OCI-LY3 (cell line): ENCODE measurements at regions not wholly inside any gene's neighbourhood (a gene's known extent, or its start where the extent isn't known, plus 50 kb on each side); places are given as distances from the start of the nearest gene placed in this dataset.

Source experiments
- EZH2phosphoT487 ChIP-seq: fragments of 200-600 bp; shearing (Covaris generic); IDR thresholded peaks from 2 replicates; pipeline ENCODE4 v1.6.1; 2018; ENCODE audit warnings: antibody characterized with exemption, mixed run types, low read depth
- TF ChIP-seq, protein P1 (sequence below): fragments of 200-600, 300-600 bp; sonication (generic); IDR thresholded peaks from 2 replicates; pipeline ENCODE4 v1.5.1; 2014; ENCODE audit warnings: antibody characterized with exemption, low read length, low read depth

DNA sequence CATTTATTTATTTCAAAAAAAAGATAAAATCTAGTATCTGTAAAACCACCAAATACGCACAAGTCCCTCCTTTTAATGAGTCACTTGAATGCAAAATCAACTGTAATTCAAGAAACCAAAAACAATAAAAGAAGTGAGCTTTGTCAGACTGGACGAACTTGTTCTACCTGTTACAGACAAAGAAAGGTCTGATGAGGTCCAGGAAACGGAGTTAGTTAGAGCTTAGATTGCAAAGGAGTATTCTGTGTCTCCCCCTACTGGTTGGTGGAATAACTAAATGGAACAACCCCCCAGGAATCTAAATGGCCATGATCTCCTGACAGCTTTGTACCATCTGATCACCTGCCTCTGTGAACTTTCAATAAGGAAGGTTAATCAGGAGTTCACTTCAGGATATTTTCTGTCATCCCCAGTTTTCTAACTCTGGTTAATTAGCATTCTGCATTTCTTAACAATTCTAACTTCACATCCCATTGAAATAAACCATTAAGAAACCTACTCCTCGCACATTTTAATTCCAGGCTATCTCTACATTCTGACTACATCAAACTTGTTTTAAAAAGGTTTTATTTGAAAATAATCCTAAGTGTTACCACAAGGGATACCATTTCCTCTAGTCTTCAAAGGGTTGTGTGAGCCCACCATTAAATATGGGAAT lies 333.0 kb upstream of the SATB1 start:
- TF ChIP-seq, protein P1, sequence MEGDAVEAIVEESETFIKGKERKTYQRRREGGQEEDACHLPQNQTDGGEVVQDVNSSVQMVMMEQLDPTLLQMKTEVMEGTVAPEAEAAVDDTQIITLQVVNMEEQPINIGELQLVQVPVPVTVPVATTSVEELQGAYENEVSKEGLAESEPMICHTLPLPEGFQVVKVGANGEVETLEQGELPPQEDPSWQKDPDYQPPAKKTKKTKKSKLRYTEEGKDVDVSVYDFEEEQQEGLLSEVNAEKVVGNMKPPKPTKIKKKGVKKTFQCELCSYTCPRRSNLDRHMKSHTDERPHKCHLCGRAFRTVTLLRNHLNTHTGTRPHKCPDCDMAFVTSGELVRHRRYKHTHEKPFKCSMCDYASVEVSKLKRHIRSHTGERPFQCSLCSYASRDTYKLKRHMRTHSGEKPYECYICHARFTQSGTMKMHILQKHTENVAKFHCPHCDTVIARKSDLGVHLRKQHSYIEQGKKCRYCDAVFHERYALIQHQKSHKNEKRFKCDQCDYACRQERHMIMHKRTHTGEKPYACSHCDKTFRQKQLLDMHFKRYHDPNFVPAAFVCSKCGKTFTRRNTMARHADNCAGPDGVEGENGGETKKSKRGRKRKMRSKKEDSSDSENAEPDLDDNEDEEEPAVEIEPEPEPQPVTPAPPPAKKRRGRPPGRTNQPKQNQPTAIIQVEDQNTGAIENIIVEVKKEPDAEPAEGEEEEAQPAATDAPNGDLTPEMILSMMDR, result peak; percentile 94
- TF ChIP-seq EZH2phosphoT487, result no peak
